ENCODE measurements at regions not wholly inside any gene's neighbourhood (a gene's known extent, or its start where the extent isn't known, plus 50 kb on each side); places are given as distances from the start of the nearest gene placed in this dataset.

- TF ChIP-seq EZH2phosphoT487 (IDR thresholded peaks at IDR 0.05; ENCODE audit: low read depth) (no peak), CTCF (IDR thresholded peaks at IDR 0.05; ENCODE audit: low read depth, low read length) (no peak)
Observed at GRCh38 chr16:35210681-35211433, 1751.4 kb downstream of the TP53TG3F start.

All from OCI-LY3 (cell line).